H1 (cell line): ENCODE measurements at regions not wholly inside any gene's neighbourhood (a gene's known extent, or its start where the extent isn't known, plus 50 kb on each side); places are given as distances from the start of the nearest gene placed in this dataset.

Experiments
- CTCF ChIA-PET: fragments of 300-600 bp; sonication (Branson Sonifier 250); formaldehyde crosslinking; loops from one replicate; lab custom pipeline; 2021; ENCODE audit not compliant: partially characterized antibody; lab: Charles Lee
- POLR2A ChIA-PET: fragments of 300-600 bp; sonication (Branson Sonifier 250); formaldehyde crosslinking; loops from one replicate; lab custom pipeline; 2021; ENCODE audit warnings: inconsistent platforms; ENCODE audit not compliant: partially characterized antibody; lab: Charles Lee
- DNase-seq, 2 experiments: peaks; one replicate each; pipeline versions ENCODE4 v3.0.0 to v3.0.0-alpha.2; 2010 to 2022; ENCODE audit warnings: low spot score in 2 of 2, low read depth in 1 of 2, mixed read lengths in 1 of 2
- FAIRE-seq: peaks from 2 replicates; lab custom pipeline; 2011; peaks lifted over from hg19 to GRCh38; lab: Jason Lieb, UNC
- H2AFZ ChIP-seq: 2 replicates; pipeline ENCODE4 v1.8.1; 2012; ENCODE audit warnings: low read length, inconsistent platforms
- H2AK5ac ChIP-seq: 2 replicates; pipeline ENCODE4 v1.6.1; 2013; ENCODE audit warnings: low read depth, low read length
- H2BK120ac ChIP-seq: replicated peaks from 2 replicates; pipeline ENCODE3; 2013; ENCODE audit warnings: low read depth, low read length, inconsistent platforms
- H2BK12ac ChIP-seq: 2 replicates; pipeline ENCODE4 v1.6.1; 2013; ENCODE audit warnings: low read depth, low read length
- H2BK15ac ChIP-seq: 2 replicates; pipeline ENCODE4 v1.6.1; 2013; ENCODE audit warnings: low read length
- H2BK20ac ChIP-seq: 2 replicates; pipeline ENCODE4 v1.6.1; 2013; ENCODE audit warnings: low read length
- H2BK5ac ChIP-seq: 2 replicates; pipeline ENCODE4 v1.6.1; 2013; ENCODE audit warnings: low read depth, low read length
- H3K14ac ChIP-seq: 2 replicates; pipeline ENCODE4 v1.6.1; 2013; ENCODE audit warnings: inconsistent platforms; ENCODE audit not compliant: insufficient read length
- H3K18ac ChIP-seq: 2 replicates; pipeline ENCODE4 v1.6.1; 2013; ENCODE audit warnings: low read length; ENCODE audit errors: extremely low read depth
- H3K23ac ChIP-seq: 2 replicates; pipeline ENCODE4 v1.6.1; 2013; ENCODE audit warnings: inconsistent platforms; ENCODE audit not compliant: insufficient read length
- H3K23me2 ChIP-seq: 2 replicates; pipeline ENCODE4 v1.6.1; 2013; ENCODE audit warnings: low read depth, low read length
- H3K27ac ChIP-seq: 2 replicates; pipeline ENCODE4 v1.6.1; 2011; ENCODE audit warnings: low read depth, low read length, inconsistent platforms
- H3K27me3 ChIP-seq, 4 experiments: replicated peaks in 1 of 4; 1 replicate in 1 of 4; 2 replicates in 3 of 4; pipeline versions ENCODE4 v1.6.1 to v1.8.1; 2011 to 2013; ENCODE audit warnings: low read length in 3 of 4, mild to moderate bottlenecking in 3 of 4, inconsistent platforms in 2 of 4, mixed read lengths in 2 of 4, moderate library complexity in 1 of 4; ENCODE audit not compliant: control insufficient read depth in 3 of 4, insufficient read depth in 3 of 4; ENCODE audit errors: extremely low read depth in 1 of 4
- H3K36me3 ChIP-seq, 4 experiments: 2 replicates each; pipeline versions ENCODE4 v1.6.1 to v1.8.1; 2011 to 2013; ENCODE audit warnings: mild to moderate bottlenecking in 4 of 4, low read length in 3 of 4, moderate library complexity in 2 of 4, control low read depth in 1 of 4, inconsistent platforms in 1 of 4; ENCODE audit not compliant: insufficient read depth in 4 of 4, control insufficient read depth in 2 of 4
- H3K4ac ChIP-seq: replicated peaks from 2 replicates; pipeline ENCODE3; 2013; ENCODE audit warnings: low read length, low read depth, mixed read lengths, inconsistent platforms; ENCODE audit not compliant: insufficient read length
- H3K4me1 ChIP-seq, 4 experiments: replicated peaks in 1 of 4; 1 replicate in 1 of 4; 2 replicates in 3 of 4; pipeline versions ENCODE4 v1.6.1 to v1.8.1; 2011 to 2013; ENCODE audit warnings: low read length in 3 of 4, inconsistent platforms in 2 of 4, mixed read lengths in 1 of 4; ENCODE audit not compliant: insufficient read depth in 4 of 4, control insufficient read depth in 3 of 4
- H3K4me2 ChIP-seq, 2 experiments: 2 replicates each; pipeline versions ENCODE4 v1.6.1 to v1.8.1; 2011 to 2013; ENCODE audit warnings: low read depth in 2 of 2, low read length in 2 of 2, control low read depth in 1 of 2, inconsistent platforms in 1 of 2, mild to moderate bottlenecking in 1 of 2; ENCODE audit not compliant: insufficient read depth in 1 of 2
- H3K4me3 ChIP-seq, 4 experiments: fragments of 200-600, 300-600 bp in 1 of 4; sonication (generic), shearing (Covaris generic), sonication (Bioruptor Twin) in 1 of 4; 2 replicates each; pipeline versions ENCODE4 v1.5.1 to v1.8.1; 2011 to 2016; ENCODE audit warnings: low read length in 4 of 4, low read depth in 3 of 4, control low read depth in 2 of 4, inconsistent platforms in 2 of 4, mild to moderate bottlenecking in 2 of 4, mixed read lengths in 1 of 4, moderate library complexity in 1 of 4; ENCODE audit not compliant: insufficient read depth in 2 of 4; ENCODE audit errors: extremely low read depth in 1 of 4
- H3K56ac ChIP-seq: replicated peaks from 2 replicates; pipeline ENCODE3; 2013; ENCODE audit warnings: low read depth, mild to moderate bottlenecking, mixed read lengths, low read length, inconsistent platforms; ENCODE audit not compliant: insufficient read length
- H3K79me1 ChIP-seq: 2 replicates; pipeline ENCODE4 v1.6.1; 2013; ENCODE audit warnings: low read depth, low read length, control low read depth
- H3K79me2 ChIP-seq, 2 experiments: 2 replicates each; pipeline versions ENCODE4 v1.6.1 to v1.8.1; 2012 to 2013; ENCODE audit warnings: low read length in 2 of 2, mild to moderate bottlenecking in 2 of 2, inconsistent platforms in 1 of 2; ENCODE audit not compliant: insufficient read depth in 2 of 2, control insufficient read depth in 1 of 2
- H3K9ac ChIP-seq, 4 experiments: replicated peaks in 1 of 4; 1 replicate in 1 of 4; 2 replicates in 3 of 4; pipeline versions ENCODE4 v1.6.1 to v1.8.1; 2011 to 2013; ENCODE audit warnings: low read depth in 3 of 4, low read length in 3 of 4, control low read depth in 2 of 4, mild to moderate bottlenecking in 2 of 4, moderate library complexity in 2 of 4, inconsistent platforms in 1 of 4; ENCODE audit errors: extremely low read depth in 1 of 4
- H3K9me3 ChIP-seq, 2 experiments: 2 replicates each; pipeline versions ENCODE4 v1.6.1 to v1.8.1; 2012 to 2013; ENCODE audit warnings: mild to moderate bottlenecking in 2 of 2, moderate library complexity in 2 of 2, control low read depth in 1 of 2, inconsistent platforms in 1 of 2, low read depth in 1 of 2, low read length in 1 of 2, mixed read lengths in 1 of 2; ENCODE audit not compliant: insufficient read depth in 2 of 2
- H4K20me1 ChIP-seq, 2 experiments: replicated peaks in 1 of 2; 2 replicates each; pipeline versions ENCODE3 to v1.8.1; 2011 to 2013; ENCODE audit warnings: inconsistent platforms in 2 of 2, low read length in 2 of 2, mild to moderate bottlenecking in 1 of 2; ENCODE audit not compliant: insufficient read depth in 2 of 2, control insufficient read depth in 1 of 2
- H4K5ac ChIP-seq: 2 replicates; pipeline ENCODE4 v1.6.1; 2013; ENCODE audit warnings: low read length, low read depth, mixed read lengths, inconsistent platforms; ENCODE audit not compliant: insufficient read length
- H4K8ac ChIP-seq: 2 replicates; pipeline ENCODE4 v1.8.0; 2013; ENCODE audit warnings: mild to moderate bottlenecking, moderate library complexity, low read length, inconsistent platforms; ENCODE audit not compliant: insufficient read depth; ENCODE audit errors: extremely low read depth
- H4K91ac ChIP-seq: replicated peaks from 2 replicates; pipeline ENCODE3; 2013; ENCODE audit warnings: low read length, mixed read lengths, inconsistent platforms; ENCODE audit not compliant: insufficient read length
- HDAC6 ChIP-seq: IDR thresholded peaks from one replicate; pipeline ENCODE4 v1.7.1; 2012; ENCODE audit warnings: low read depth, mild to moderate bottlenecking, inconsistent platforms, low read length, moderate library complexity
- WGBS, 2 experiments: shearing (Covaris generic) in 1 of 2; methylation state at CpG; one replicate each; pipeline versions ENCODE4 v1.1.6 to v1.1.7; 2013 to 2015; ENCODE audit warnings: low lambda C conversion rate in 2 of 2, mixed read lengths in 2 of 2, inconsistent platforms in 1 of 2, low coverage in 1 of 2, missing lambda C conversion rate in 1 of 2; ENCODE audit not compliant: insufficient replicate concordance in 2 of 2, insufficient coverage in 1 of 2, insufficient read length in 1 of 2; ENCODE audit errors: extremely low coverage in 1 of 2, missing lambda C conversion rate in 1 of 2; 5-methylcytosine and 5-hydroxymethylcytosine counted together
- TF ChIP-seq, protein P1 (sequence below), 3 experiments: IDR thresholded peaks; 1 replicate in 2 of 3; 2 replicates in 1 of 3; pipeline versions ENCODE4 v1.5.1 to v1.6.1; 2011; ENCODE audit warnings: low read length in 3 of 3, mild to moderate bottlenecking in 3 of 3, inconsistent platforms in 2 of 3, low read depth in 1 of 3, moderate library complexity in 1 of 3; ENCODE audit not compliant: insufficient read depth in 1 of 3; ENCODE audit errors: control extremely low read depth in 1 of 3

DNA sequence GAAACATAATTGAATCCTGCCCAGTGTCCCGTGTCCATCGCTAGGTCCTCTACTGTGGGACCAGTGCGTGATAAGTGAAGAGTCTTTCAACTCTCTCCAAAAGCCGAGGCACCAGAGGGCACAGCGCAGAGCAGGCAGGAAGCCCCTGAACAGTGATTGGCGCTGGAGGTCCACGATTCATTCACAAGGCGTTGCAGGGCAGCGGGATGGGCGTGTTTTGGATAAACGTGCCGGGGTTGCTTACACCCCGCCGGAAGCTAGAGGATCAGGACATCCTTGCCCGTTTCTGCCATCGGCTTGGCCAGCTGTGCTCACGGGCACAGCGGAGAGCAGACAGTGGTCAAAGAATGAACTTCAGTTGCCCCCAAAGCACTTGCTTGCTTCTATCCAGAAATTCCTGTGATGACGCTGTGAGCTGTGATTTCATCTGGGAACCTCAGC, 86.0 kb upstream of the PFKP start:
- Histone ChIP-seq H4K8ac (peak overlapping the region; percentile 28; the same call in 1 of the 2 replicates), H2BK15ac (no peak overlapping the region; the same call in 1 of the 2 replicates), H3K23me2 (no peaks in the 10 kb centered on the region), H3K4ac (no peak overlapping the region), H3K56ac (no peak overlapping the region), H3K9ac (no peak overlapping the region), H3K4me1 (peaks cover 0 to 5% (median under 1%) of the 10 kb centered on the region in 4 experiments; a peak in 2 of 7 replicates), H3K4me3 (no peak overlapping the region; a peak in 1 of 8 replicates), H3K4me2 (no peak overlapping the region), H2AFZ (peak overlapping the region; percentile 97), H4K5ac (no peak overlapping the region), H3K27me3 (no peaks in the 10 kb centered on the region), H3K27ac (no peak overlapping the region), H3K23ac (no peak overlapping the region), H3K79me2 (no peaks in the 10 kb centered on the region), H2BK5ac (0 out of 2 replicates have a peak overlapping the region, but pooled peaks have one; percentile 35), H2BK20ac (no peak overlapping the region), H2AK5ac (no peak overlapping the region), H2BK12ac (0 out of 2 replicates have a peak overlapping the region, but pooled peaks have one; percentile 60), H4K91ac (no peak overlapping the region), H3K9me3 (no peaks in the 10 kb centered on the region), H3K79me1 (no peaks in the 10 kb centered on the region), H3K14ac (no peak overlapping the region), H3K36me3 (no peaks in the 10 kb centered on the region), H3K18ac (peak overlapping the region; percentile 48; the same call in 1 of the 2 replicates), H4K20me1 (no peaks in the 10 kb centered on the region), H2BK120ac (no peak overlapping the region)
- DNase-seq (no peak), FAIRE-seq (no peak)
- ChIA-PET POLR2A (interaction anchor here (0.8 kb wide), 1 partner anchor 37 kb away, joined by 3 read pairs; no protein-coding TSS in a partner anchor), CTCF (interaction anchor here (0.7 to 1.1 kb wide), 3 partner anchors 46 to 143 kb away, joined by 3 to 4 read pairs (median 3); no protein-coding TSS in a partner anchor)
- TF ChIP-seq, protein P1, sequence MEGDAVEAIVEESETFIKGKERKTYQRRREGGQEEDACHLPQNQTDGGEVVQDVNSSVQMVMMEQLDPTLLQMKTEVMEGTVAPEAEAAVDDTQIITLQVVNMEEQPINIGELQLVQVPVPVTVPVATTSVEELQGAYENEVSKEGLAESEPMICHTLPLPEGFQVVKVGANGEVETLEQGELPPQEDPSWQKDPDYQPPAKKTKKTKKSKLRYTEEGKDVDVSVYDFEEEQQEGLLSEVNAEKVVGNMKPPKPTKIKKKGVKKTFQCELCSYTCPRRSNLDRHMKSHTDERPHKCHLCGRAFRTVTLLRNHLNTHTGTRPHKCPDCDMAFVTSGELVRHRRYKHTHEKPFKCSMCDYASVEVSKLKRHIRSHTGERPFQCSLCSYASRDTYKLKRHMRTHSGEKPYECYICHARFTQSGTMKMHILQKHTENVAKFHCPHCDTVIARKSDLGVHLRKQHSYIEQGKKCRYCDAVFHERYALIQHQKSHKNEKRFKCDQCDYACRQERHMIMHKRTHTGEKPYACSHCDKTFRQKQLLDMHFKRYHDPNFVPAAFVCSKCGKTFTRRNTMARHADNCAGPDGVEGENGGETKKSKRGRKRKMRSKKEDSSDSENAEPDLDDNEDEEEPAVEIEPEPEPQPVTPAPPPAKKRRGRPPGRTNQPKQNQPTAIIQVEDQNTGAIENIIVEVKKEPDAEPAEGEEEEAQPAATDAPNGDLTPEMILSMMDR (IDR thresholded peaks at IDR 0.05; ENCODE audit: control extremely low read depth in 1 of 3, insufficient read depth in 1 of 3, low read depth in 1 of 3, low read length in 3 of 3), result peak in 1 of 3 experiments; percentile 0; a peak in 1 of 4 replicates
- TF ChIP-seq HDAC6, result no peak
- 88% methylated on average over 14 of the region's 19 CpGs; no CpG with 5 or more reads in 1 of the 2 experiments for WGBS, 2 experiments
